CD4-positive, alpha-beta T cell (primary cell): ENCODE measurements at regions not wholly inside any gene's neighbourhood (a gene's known extent, or its start where the extent isn't known, plus 50 kb on each side); places are given as distances from the start of the nearest gene placed in this dataset.

ENCODE experiments used
- ATAC-seq: fragments of 200-7000 bp; cut with Tn5 transposase; one replicate; pipeline ENCODE4 v1.10.0; 2022; ENCODE audit warnings: mild to moderate bottlenecking; ENCODE audit not compliant: poor library complexity
- CTCF ChIA-PET: fragments of 350-600 bp; sonication (Branson Sonifier 250); formaldehyde crosslinking; loops from one replicate; lab custom pipeline; 2021; ENCODE audit warnings: antibody characterized with exemption, inconsistent platforms; lab: Charles Lee
- POLR2A ChIA-PET: fragments of 350-600 bp; sonication (Branson Sonifier 250); formaldehyde crosslinking; loops from one replicate; lab custom pipeline; 2021; ENCODE audit warnings: antibody characterized with exemption, inconsistent platforms; lab: Charles Lee
- DNase-seq, 14 experiments: peaks; one replicate each; pipeline ENCODE4 v3.0.0-alpha.2; 2013 to 2020; ENCODE audit warnings: mixed read lengths in 2 of 14
- H3K27ac ChIP-seq, 2 donors: one replicate each; pipeline versions ENCODE4 v1.5.1 to v1.7.0; 2013; ENCODE audit warnings: low read length in 2 of 2, low read depth in 1 of 2, mild to moderate bottlenecking in 1 of 2
- H3K27me3 ChIP-seq, 2 experiments: 1 replicate in 1 of 2; 2 replicates in 1 of 2; pipeline versions ENCODE4 v1.6.1 to v1.7.0; 2013; ENCODE audit warnings: low read length in 2 of 2, control low read depth in 1 of 2, mild to moderate bottlenecking in 1 of 2, moderate library complexity in 1 of 2; ENCODE audit not compliant: insufficient read depth in 2 of 2, control insufficient read depth in 1 of 2
- H3K36me3 ChIP-seq: one replicate; pipeline ENCODE4 v1.6.1; 2013; ENCODE audit warnings: low read length, control low read depth; ENCODE audit not compliant: insufficient read depth
- H3K4me1 ChIP-seq: one replicate; pipeline ENCODE4 v1.6.1; 2013; ENCODE audit warnings: low read length, control low read depth; ENCODE audit not compliant: insufficient read depth
- H3K4me3 ChIP-seq: one replicate; pipeline ENCODE4 v1.5.1; 2013; ENCODE audit warnings: mild to moderate bottlenecking, low read length, moderate library complexity
- H3K9me3 ChIP-seq, 2 experiments: 1 replicate in 1 of 2; 2 replicates in 1 of 2; pipeline versions ENCODE4 v1.6.1 to v1.7.0; 2013; ENCODE audit warnings: low read length in 2 of 2, mild to moderate bottlenecking in 2 of 2, control low read depth in 1 of 2, moderate library complexity in 1 of 2; ENCODE audit not compliant: control insufficient read depth in 1 of 2, insufficient read depth in 1 of 2
- H3K27ac Mint-ChIP-seq: one replicate; pipeline ENCODE4 v1.8.0; 2020; ENCODE audit warnings: mixed read lengths
- H3K27me3 Mint-ChIP-seq: one replicate; pipeline ENCODE4 v1.8.0; 2021; ENCODE audit warnings: mixed read lengths
- H3K36me3 Mint-ChIP-seq: one replicate; pipeline ENCODE4 v1.8.0; 2021; ENCODE audit warnings: low read depth, mixed read lengths
- H3K4me1 Mint-ChIP-seq: one replicate; pipeline ENCODE4 v1.8.0; 2021; ENCODE audit warnings: low read depth, mixed read lengths
- H3K4me3 Mint-ChIP-seq: one replicate; pipeline ENCODE4 v1.8.0; 2020; ENCODE audit warnings: mild to moderate bottlenecking, mixed read lengths
- H3K9me3 Mint-ChIP-seq: one replicate; pipeline ENCODE4 v1.8.0; 2020; ENCODE audit warnings: mixed read lengths
- intact Hi-C, 2 experiments: fragments of 100-400 bp; cut with DNase I in 1 of 2; cut with micrococcal nuclease in 1 of 2; formaldehyde crosslinking; loops; one replicate each; pipeline versions ENCODE4 v1.15.1 to v1.9.0; 2023 to 2025; cut with DNase I, micrococcal nuclease
- TF ChIP-seq, protein P1 (sequence below): fragments of 200-600 bp; IDR thresholded peaks from one replicate; pipeline ENCODE4 v1.8.0; 2022; ENCODE audit warnings: antibody characterized with exemption, mild to moderate bottlenecking

DNA sequence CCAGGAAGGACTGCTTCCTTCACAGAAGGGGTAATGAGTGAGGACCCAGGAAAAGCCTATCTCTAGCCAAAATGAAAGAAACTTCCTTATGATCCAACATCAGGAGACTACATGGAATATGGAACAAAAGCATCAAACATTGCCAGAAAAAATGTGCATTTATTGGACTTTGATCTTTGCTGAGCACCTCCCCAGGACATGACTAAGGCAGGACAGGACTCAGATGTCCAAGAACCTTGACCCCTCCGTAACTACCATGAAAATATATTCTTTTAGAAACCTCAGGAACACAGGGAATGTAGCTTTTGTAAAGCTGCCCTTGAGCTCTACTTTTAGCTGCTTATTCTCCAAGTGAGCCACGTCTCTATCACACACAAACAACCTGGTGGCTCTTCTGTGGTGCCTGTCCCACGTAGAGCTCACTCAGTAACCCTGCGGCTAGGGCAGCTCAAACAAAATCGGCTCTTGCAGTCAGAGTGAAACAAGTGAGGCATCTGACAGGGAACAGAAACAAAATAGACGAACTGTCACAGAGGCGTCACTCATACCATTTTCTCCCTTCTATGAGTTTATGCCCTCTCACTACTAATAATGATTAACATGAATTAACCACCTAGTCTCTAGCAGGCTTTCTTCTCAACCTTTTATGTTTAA, 471.5 kb upstream of the API5 start:
- Mint-ChIP-seq H3K4me3 (no peak overlapping the region), H3K9me3 (peaks cover 9% of the 10 kb centered on the region), H3K27me3 (no peaks in the 10 kb centered on the region), H3K27ac (no peak overlapping the region), H3K4me1 (no peaks in the 10 kb centered on the region), H3K36me3 (no peaks in the 10 kb centered on the region)
- Histone ChIP-seq H3K27ac (no peak overlapping the region), H3K4me3 (no peak overlapping the region), H3K27me3 (no peaks in the 10 kb centered on the region), H3K36me3 (no peaks in the 10 kb centered on the region), H3K9me3 (peaks cover 0 to 5% of the 10 kb centered on the region in 2 experiments), H3K4me1 (no peaks in the 10 kb centered on the region)
- intact Hi-C loops = no loop called here
- CTCF ChIA-PET = no interaction called here
- DNase-seq (no peak), ATAC-seq (no peak)
- POLR2A ChIA-PET = no interaction called here
- TF ChIP-seq, protein P1, sequence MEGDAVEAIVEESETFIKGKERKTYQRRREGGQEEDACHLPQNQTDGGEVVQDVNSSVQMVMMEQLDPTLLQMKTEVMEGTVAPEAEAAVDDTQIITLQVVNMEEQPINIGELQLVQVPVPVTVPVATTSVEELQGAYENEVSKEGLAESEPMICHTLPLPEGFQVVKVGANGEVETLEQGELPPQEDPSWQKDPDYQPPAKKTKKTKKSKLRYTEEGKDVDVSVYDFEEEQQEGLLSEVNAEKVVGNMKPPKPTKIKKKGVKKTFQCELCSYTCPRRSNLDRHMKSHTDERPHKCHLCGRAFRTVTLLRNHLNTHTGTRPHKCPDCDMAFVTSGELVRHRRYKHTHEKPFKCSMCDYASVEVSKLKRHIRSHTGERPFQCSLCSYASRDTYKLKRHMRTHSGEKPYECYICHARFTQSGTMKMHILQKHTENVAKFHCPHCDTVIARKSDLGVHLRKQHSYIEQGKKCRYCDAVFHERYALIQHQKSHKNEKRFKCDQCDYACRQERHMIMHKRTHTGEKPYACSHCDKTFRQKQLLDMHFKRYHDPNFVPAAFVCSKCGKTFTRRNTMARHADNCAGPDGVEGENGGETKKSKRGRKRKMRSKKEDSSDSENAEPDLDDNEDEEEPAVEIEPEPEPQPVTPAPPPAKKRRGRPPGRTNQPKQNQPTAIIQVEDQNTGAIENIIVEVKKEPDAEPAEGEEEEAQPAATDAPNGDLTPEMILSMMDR = no peak

DNA sequence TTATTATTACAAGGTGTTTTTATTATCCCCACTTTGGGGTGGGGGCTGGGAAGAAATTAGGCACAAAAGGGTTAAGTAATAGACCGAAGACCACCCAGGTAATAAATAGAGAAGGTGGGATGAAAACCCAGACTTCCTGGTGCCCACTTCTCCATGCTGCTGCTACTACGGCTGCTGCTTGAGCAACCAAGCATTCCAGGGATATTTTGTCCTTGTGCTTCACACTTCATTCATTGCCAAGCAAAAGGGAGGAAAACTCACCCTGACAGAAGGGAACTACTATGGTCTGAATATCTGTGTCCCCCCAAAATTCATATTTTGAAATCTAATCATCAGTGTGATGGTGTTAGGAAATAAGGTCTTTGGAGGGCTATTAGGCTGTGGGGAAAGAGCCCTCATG, 470.9 kb upstream of the API5 start:
- H3K27ac ChIP-seq = no peak overlapping the region
- H3K36me3 ChIP-seq = no peaks in the 10 kb centered on the region
- no peaks in the 10 kb centered on the region for H3K4me1 ChIP-seq
- CTCF ChIA-PET = no interaction called here
- no peaks in the 10 kb centered on the region for H3K36me3 Mint-ChIP-seq
- POLR2A ChIA-PET = no interaction called here
- no peaks in the 10 kb centered on the region for H3K27me3 Mint-ChIP-seq
- TF ChIP-seq, protein P1 = no peak
- H3K4me3 ChIP-seq = no peak overlapping the region
- no peak for ATAC-seq
- H3K9me3 Mint-ChIP-seq = peaks cover 9% of the 10 kb centered on the region
- intact Hi-C loops = no loop called here
- DNase-seq = no peak
- H3K4me1 Mint-ChIP-seq = no peaks in the 10 kb centered on the region
- no peak overlapping the region for H3K27ac Mint-ChIP-seq
- no peaks in the 10 kb centered on the region for H3K27me3 ChIP-seq
- H3K9me3 ChIP-seq = peaks cover 0 to 6% of the 10 kb centered on the region in 2 experiments
- no peak overlapping the region for H3K4me3 Mint-ChIP-seq

DNA sequence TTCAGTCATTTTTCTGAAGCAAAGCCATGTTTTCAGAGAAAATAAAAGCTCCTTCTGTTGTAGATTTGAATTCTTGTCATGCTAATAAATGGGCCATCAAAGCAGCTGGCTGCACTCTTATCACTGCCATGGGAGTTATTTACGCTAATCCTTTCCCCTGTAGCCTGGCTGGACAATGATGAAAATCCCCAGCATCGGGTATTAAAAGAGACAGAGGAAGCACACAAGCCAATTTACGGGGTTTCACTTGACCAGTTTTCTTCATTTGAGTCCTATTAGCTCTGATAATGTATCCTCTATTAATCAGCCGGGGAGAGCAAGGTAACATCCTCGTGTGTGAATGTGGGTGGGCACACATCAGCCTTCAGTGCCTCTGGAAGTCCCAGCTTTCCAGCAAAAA, 470.2 kb upstream of the API5 start:
- ChIA-PET CTCF (no interaction called here), POLR2A (no interaction called here)
- peaks cover 0 to 4% of the 10 kb centered on the region in 2 experiments for H3K9me3 ChIP-seq
- intact Hi-C loops = no loop called here
- ATAC-seq = no peak
- H3K27ac ChIP-seq = no peak overlapping the region
- Mint-ChIP-seq H3K36me3 (no peaks in the 10 kb centered on the region), H3K4me1 (no peaks in the 10 kb centered on the region), H3K4me3 (no peak overlapping the region), H3K9me3 (peaks cover 10% of the 10 kb centered on the region), H3K27ac (no peak overlapping the region), H3K27me3 (no peaks in the 10 kb centered on the region)
- no peak for DNase-seq
- TF ChIP-seq, protein P1 = no peak
- no peaks in the 10 kb centered on the region for H3K27me3 ChIP-seq
- H3K4me3 ChIP-seq = no peak overlapping the region
- no peaks in the 10 kb centered on the region for H3K4me1 ChIP-seq
- no peaks in the 10 kb centered on the region for H3K36me3 ChIP-seq
